Stimulated activated naive CD8-positive, alpha-beta T cell treated with anti-CD3 and anti-CD28 coated beads, Interleukin-15, Interleukin-2, amounts not matched to agents 100 U/mL and 50 U/mL, for 24 hours (primary cell): ENCODE measurements at regions not wholly inside any gene's neighbourhood (a gene's known extent, or its start where the extent isn't known, plus 50 kb on each side); places are given as distances from the start of the nearest gene placed in this dataset.
"Not testable (repeated sequence)": the region's sequence is repeated elsewhere in the genome, so short reads cannot be mapped to it uniquely, and the experiment has no call there.

Experiments used
- ATAC-seq: fragments of 150-1000 bp; cut with Tn5 transposase; one replicate; pipeline ENCODE4 v1.10.0; 2021
- DNase-seq: peaks from one replicate; pipeline ENCODE4 v3.0.0; 2021

DNA sequence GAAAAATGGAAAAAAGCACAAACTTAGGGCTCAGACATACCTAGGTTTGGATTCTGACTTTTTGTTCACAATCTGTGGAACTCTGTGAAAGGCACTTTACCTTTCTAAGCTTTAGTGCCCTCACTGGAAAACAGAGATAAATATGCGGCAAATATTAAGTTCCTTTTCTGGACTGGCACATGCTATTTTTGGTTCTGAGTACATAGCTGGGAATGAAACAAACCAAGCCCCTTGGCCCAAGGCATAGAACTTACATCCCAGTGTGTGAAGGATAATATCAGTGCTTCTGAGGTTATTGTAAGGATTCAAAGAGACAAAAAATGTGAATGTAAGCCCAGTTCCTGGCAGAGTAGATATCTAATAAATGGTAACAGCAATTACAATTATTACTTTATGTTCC is 227.5 kb downstream of the ADAMTS15 start:
- DNase-seq (no peak), ATAC-seq (no peak)

GRCh38 chr11:130677486-130678153 is 229.2 kb downstream of the ADAMTS15 start:
- ATAC-seq (no peak), DNase-seq (no peak)

GRCh38 chr11:130679247-130679646 is 230.8 kb downstream of the ADAMTS15 start:
- ATAC-seq = no peak
- DNase-seq = no peak

DNA sequence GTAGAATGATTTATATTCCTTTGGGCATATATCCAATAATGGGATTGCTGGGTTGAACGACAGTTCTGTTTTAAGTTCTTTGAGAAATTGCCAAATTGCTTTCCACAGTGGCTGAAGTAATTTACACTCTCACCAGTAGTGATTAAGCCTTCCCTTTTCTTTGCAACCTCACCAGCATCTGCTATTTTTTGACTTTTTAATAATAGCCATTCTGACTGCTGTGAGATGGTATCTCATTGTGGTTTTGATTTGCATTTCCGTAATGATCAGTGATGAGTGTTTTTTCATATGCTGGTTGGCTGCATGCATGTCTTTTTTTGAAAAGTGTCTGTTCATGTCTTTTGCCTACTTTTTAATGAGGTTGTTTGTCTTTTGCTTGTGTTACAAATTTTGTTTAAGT is 233.8 kb downstream of the SNX19 start:
- not testable (repeated sequence) for DNase-seq, ATAC-seq

DNA sequence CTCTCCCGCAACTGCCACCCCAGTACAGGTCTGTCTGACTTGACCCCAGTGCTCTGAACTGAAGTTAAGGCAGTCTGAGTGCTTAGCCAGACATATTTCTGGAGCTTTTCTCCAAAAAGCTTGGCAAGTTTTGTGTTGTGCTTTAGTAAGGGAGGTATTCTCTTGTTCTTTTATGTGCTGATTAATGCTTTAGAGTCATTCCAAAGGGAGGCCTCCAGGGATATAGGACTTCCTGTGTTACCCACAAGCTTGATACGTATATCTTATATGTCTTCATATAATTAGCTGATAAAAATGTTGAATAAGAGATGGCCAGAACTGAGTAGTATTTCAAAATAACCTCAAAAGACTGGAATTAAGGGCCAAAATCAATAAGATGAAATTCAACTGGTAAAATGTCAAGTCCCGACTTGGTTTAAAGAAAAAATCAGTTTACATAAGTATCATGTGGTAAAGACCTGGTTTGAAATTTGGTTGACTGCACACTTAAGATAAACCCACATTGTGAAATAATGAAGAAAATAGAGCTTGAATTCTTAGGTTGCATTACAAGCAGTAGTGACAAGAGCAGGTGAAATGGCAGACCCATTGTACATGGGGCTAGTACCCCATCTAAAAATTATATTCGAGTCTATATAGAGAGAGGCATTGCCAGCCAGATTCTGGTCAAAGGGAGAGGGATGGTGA is 226.9 kb downstream of the SNX19 start:
- no peak for ATAC-seq
- no peak for DNase-seq

- ATAC-seq = no peak
- DNase-seq = no peak
Observed at GRCh38 chr11:130691581-130691980, 224.7 kb downstream of the SNX19 start.

DNA sequence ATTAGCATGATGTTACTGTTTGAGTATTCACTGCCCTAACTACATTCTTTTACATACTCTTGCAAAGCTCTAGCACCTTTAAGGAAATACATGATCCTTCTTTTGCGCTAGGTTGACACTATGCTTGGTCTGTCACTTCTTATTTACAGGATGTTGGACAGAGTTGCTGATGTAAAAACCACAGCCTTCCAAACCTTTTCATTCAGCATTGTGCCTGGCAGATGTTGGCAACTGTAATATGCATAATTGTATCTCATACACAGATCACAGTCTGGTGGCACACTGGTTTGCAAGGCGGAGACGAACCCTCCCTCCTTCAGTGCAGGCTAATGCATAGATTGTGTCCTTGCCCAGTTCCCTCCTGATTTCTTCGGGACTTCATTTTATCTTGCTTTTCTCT is 224.1 kb downstream of the SNX19 start:
- ATAC-seq (no peak), DNase-seq (no peak)

GRCh38 chr11:130693543-130693942 is 222.7 kb downstream of the SNX19 start:
- DNase-seq = no peak
- ATAC-seq = no peak

- ATAC-seq (no peak), DNase-seq (no peak)
Observed at GRCh38 chr11:130694488-130695045, 221.7 kb downstream of the SNX19 start.

DNA sequence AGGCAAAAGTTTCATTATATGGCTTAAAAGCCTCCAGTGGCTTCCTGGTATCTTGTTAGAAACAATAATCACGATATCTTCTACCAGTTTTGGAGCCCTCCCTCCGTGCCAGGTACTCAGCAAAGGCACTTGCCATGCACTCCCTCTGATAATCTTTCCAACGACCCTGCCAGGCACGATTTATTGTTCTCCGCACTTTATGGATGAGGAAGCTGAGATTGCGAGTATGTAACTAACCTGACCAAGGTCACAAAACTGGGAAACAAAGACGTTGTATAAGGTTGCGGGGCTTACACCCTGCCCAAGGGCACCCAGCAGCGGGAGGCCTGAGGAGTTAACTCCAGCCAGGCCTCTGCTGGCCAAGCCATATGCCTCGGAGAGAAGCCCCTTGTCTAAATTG is 218.1 kb downstream of the SNX19 start:
- DNase-seq = no peak
- no peak for ATAC-seq

GRCh38 chr11:130699561-130699960 is 216.7 kb downstream of the SNX19 start:
- DNase-seq (no peak), ATAC-seq (no peak)

GRCh38 chr11:130700092-130700491 is 216.2 kb downstream of the SNX19 start:
- ATAC-seq = no peak
- DNase-seq = no peak

- no peak for ATAC-seq
- no peak for DNase-seq
Observed at GRCh38 chr11:130703489-130704190, 212.6 kb downstream of the SNX19 start.

DNA sequence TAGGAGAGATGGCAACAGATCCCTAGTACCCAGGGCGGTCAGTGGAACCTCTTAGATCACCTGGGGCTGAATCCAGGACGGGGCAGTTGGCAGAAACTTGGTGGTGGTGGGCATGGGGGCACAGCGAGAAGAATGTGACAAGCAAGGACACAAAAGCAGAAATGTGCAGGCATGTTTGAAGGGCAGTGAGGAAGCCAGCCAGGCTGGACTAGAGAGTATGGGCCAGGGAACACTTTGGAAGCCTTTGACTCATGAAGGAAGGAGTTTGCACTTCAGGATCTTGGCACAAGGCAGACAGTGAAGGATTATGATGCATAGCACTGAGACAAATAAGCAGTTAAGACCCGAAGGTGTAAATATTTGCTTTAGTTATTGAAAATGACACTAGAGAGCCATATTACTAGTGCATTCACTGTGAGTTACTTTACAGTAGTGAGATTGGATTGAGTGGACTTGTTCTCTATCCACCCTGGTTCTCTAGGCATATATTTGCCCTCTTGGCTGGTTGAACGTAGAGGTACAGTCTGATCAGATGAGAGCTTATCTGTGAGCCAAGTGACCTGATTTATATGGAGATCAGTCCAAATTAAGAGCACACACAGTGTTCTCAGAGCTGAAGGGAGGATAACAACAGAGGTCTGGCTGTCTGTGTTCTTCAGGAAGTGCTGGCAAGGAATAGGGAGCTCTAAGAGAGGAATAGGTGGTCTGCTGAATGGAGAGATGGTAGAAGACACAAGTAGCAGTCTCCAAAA is 210.4 kb downstream of the SNX19 start:
- ATAC-seq = no peak
- DNase-seq = no peak

DNA sequence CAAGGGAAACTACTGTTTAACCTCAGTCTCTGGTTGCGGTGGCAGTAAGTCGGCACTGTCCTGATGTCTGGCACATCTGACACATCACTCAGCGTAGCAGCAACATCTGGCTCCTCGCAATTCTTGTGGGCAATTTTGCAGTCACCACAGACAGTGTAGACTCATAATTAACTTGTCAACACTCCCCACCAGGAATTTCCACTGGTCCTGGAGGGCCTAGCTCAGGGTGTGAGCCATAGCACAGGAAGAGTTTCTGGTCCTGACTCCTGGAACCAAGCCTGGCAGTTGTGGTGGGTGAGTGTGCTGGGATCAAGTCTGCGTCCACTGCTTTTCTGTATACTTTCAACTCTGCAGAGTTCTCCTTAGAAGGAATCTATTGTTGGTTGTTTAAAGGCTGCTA is 209.7 kb downstream of the SNX19 start:
- no peak for DNase-seq
- ATAC-seq = no peak

DNA sequence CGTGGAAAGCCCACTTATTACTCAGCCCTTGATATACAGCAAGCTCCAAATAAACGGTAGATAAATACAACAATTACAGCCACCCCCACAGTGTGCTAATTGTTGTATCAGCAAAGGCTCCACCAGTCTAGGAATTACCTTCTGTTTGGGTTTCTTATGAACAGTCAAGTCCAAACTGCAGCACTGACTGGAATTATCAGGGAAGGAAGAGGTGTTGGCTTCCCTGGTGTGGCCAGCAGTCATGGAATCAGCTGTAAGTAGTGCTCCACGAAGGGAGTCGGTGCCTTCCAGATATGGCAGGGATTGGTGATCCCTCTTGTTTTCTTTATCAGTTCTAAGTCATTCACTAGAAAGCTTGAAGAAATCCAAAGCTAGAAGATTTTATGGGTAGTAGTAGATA is 209.1 kb downstream of the SNX19 start:
- no peak for ATAC-seq
- DNase-seq = no peak

GRCh38 chr11:130709531-130709930 is 206.7 kb downstream of the SNX19 start:
- DNase-seq (no peak), ATAC-seq (no peak)

DNA sequence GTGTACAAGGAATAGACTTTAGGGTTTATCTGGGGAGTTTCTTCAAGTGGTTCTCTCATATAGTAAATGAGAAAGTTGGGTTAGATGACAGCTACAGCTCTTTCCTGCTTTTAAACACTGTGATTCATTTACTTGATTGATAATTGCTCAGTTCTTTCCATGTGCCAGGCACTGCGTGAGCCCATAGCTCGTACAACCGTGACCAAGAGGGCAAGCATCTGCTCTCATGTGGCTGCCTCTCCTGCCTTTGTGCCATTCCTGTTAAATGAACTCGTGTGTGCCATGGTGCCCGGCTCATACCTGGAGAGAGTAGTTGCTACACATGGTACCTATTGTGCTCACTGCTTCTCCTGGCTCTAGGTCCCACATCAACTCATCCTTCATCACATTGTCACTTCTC is 206.3 kb downstream of the SNX19 start:
- DNase-seq (no peak), ATAC-seq (no peak)

GRCh38 chr11:130710497-130711012 is 205.7 kb downstream of the SNX19 start:
- no peak for DNase-seq
- no peak for ATAC-seq

- DNase-seq = no peak
- no peak for ATAC-seq
Observed at GRCh38 chr11:130711193-130711592, 205.1 kb downstream of the SNX19 start.

- DNase-seq (no peak), ATAC-seq (no peak)
Observed at GRCh38 chr11:130712480-130712879, 203.8 kb downstream of the SNX19 start.
